SK-N-SH (cell line): ENCODE measurements at regions not wholly inside any gene's neighbourhood (a gene's known extent, or its start where the extent isn't known, plus 50 kb on each side); places are given as distances from the start of the nearest gene placed in this dataset.

Experiments used
- EZH2phosphoT487 ChIP-seq: fragments of 200-600 bp; sonication (generic); IDR thresholded peaks from 2 replicates; pipeline ENCODE4 v1.6.1; 2017; ENCODE audit warnings: low read depth, mixed run types, mild to moderate bottlenecking, antibody characterized with exemption, moderate library complexity, borderline replicate concordance
- GABPA ChIP-seq: IDR thresholded peaks from 2 replicates; pipeline ENCODE4 v1.4.0; 2012; ENCODE audit warnings: low read depth, mild to moderate bottlenecking
- JUND ChIP-seq: IDR thresholded peaks from 2 replicates; pipeline ENCODE4 v1.4.0; 2012
- MEF2A ChIP-seq: IDR thresholded peaks from 2 replicates; pipeline ENCODE4 v1.4.0; 2012; ENCODE audit warnings: low read depth, borderline replicate concordance
- POLR2AphosphoS5 ChIP-seq: IDR thresholded peaks from 2 replicates; pipeline ENCODE4 v1.6.1; 2012; ENCODE audit warnings: low read depth, low read length
- RXRA ChIP-seq: IDR thresholded peaks from 2 replicates; pipeline ENCODE4 v1.4.0; 2012; ENCODE audit warnings: low read depth, mild to moderate bottlenecking, borderline replicate concordance
- SIN3A ChIP-seq: IDR thresholded peaks from 2 replicates; pipeline ENCODE4 v1.6.1; 2012; ENCODE audit warnings: low read depth, mild to moderate bottlenecking, low read length, moderate library complexity, borderline replicate concordance
- TAF1 ChIP-seq: IDR thresholded peaks from 2 replicates; pipeline ENCODE4 v1.6.1; 2012; ENCODE audit warnings: low read depth, mild to moderate bottlenecking, low read length, moderate library complexity, borderline replicate concordance
- YY1 ChIP-seq: IDR thresholded peaks from 2 replicates; pipeline ENCODE4 v1.4.0; 2012; ENCODE audit warnings: low read depth, mild to moderate bottlenecking
- TF ChIP-seq, protein P1 (sequence below): fragments of 200-600 bp; sonication (generic); IDR thresholded peaks from 2 replicates; pipeline ENCODE4 v1.6.1; 2017; ENCODE audit warnings: antibody characterized with exemption, mild to moderate bottlenecking, moderate library complexity
- TF ChIP-seq, protein P2 (sequence below): fragments of 150-350 bp; IDR thresholded peaks from 2 replicates; pipeline ENCODE4 v1.6.1; 2016; ENCODE audit warnings: mild to moderate bottlenecking, low read depth, low read length
- TF ChIP-seq, protein P3 (sequence below): fragments of 150-350 bp; IDR thresholded peaks from 2 replicates; pipeline ENCODE4 v1.6.1; 2017; ENCODE audit warnings: antibody characterized with exemption, low read length, low read depth, borderline replicate concordance
- TF ChIP-seq, protein P4 (sequence below): IDR thresholded peaks from 2 replicates; pipeline ENCODE4 v1.4.0; 2012; ENCODE audit warnings: low read depth

DNA sequence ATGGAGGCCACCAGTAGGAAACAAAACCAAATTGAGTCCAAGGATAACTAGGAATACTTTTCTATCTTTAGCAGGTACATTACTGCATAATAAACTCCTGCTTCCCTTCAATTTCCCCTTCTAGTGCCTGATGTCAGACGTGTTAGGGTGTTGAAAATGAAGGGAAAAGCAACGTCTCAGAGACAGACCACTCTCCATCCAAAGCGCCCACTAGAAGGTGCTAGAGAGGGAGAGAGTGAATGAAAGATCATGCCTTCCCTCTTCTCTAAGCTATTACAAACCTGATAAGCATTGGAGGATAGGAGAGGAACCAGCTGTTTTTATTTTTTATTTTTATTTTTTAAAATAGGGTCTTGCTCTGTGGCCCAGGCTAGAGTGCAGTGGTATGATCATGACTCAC is 64.1 kb downstream of the ZNF641 start:
- TF ChIP-seq RXRA (no peak), JUND (no peak), EZH2phosphoT487 (no peak), MEF2A (no peak), YY1 (no peak), POLR2AphosphoS5 (no peak), GABPA (no peak), TAF1 (no peak), SIN3A (no peak)
- TF ChIP-seq, protein P1, sequence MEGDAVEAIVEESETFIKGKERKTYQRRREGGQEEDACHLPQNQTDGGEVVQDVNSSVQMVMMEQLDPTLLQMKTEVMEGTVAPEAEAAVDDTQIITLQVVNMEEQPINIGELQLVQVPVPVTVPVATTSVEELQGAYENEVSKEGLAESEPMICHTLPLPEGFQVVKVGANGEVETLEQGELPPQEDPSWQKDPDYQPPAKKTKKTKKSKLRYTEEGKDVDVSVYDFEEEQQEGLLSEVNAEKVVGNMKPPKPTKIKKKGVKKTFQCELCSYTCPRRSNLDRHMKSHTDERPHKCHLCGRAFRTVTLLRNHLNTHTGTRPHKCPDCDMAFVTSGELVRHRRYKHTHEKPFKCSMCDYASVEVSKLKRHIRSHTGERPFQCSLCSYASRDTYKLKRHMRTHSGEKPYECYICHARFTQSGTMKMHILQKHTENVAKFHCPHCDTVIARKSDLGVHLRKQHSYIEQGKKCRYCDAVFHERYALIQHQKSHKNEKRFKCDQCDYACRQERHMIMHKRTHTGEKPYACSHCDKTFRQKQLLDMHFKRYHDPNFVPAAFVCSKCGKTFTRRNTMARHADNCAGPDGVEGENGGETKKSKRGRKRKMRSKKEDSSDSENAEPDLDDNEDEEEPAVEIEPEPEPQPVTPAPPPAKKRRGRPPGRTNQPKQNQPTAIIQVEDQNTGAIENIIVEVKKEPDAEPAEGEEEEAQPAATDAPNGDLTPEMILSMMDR = peak; percentile 41
- TF ChIP-seq, protein P2, sequence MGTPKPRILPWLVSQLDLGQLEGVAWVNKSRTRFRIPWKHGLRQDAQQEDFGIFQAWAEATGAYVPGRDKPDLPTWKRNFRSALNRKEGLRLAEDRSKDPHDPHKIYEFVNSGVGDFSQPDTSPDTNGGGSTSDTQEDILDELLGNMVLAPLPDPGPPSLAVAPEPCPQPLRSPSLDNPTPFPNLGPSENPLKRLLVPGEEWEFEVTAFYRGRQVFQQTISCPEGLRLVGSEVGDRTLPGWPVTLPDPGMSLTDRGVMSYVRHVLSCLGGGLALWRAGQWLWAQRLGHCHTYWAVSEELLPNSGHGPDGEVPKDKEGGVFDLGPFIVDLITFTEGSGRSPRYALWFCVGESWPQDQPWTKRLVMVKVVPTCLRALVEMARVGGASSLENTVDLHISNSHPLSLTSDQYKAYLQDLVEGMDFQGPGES = no peak
- TF ChIP-seq, protein P3, sequence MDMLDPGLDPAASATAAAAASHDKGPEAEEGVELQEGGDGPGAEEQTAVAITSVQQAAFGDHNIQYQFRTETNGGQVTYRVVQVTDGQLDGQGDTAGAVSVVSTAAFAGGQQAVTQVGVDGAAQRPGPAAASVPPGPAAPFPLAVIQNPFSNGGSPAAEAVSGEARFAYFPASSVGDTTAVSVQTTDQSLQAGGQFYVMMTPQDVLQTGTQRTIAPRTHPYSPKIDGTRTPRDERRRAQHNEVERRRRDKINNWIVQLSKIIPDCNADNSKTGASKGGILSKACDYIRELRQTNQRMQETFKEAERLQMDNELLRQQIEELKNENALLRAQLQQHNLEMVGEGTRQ = no peak
- TF ChIP-seq, protein P4, sequence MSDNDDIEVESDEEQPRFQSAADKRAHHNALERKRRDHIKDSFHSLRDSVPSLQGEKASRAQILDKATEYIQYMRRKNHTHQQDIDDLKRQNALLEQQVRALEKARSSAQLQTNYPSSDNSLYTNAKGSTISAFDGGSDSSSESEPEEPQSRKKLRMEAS = no peak
